GM19455 (cell line): ENCODE measurements at regions not wholly inside any gene's neighbourhood (a gene's known extent, or its start where the extent isn't known, plus 50 kb on each side); places are given as distances from the start of the nearest gene placed in this dataset.

Source experiments
- ATAC-seq: cut with Tn5 transposase; IDR thresholded peaks from one replicate; pipeline ENCODE4 v1.9.1; 2021; ENCODE audit not compliant: unreplicated experiment

DNA sequence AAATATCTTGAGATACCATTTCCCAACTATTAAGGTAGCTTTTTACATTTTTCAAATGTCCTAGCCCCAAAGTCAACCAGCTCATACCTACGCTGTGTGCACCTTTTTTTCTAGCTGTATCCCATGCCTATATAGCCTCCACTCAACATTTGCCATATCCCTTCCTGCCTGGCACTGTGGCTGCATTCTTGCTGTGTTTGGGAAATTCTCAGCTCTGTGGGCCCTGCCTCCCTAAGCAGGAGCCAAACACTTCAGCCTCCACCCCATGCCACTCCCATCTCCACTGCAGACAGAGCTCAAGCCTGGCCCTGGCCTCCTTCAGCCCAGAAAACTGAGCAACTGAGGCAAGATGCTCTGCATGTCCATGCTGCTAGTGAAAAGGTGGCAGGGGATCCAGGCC, 141.3 kb downstream of the RAB11FIP2 start:
- no peak for ATAC-seq

GRCh38 chr10:117911684-117912083, 135.1 kb downstream of the RAB11FIP2 start:
- ATAC-seq = no peak

DNA sequence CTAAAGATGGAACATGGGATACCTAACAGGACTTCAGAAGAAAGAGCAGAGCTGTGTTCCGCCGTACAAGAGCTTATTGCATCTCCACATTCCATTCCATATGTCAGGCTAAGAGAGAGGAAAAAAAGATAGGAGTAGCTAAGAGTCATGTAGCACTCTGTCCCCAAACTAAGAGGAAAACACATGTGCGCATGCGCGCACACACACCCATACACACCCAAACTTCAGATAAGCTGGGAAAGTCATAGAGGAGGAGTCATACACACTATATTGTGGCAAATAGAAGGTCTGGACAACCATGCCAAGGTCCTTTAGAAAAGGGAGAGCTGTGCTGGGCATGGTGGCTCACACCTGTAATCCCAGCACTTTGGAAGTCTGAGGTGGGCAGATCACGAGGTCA, 132.4 kb downstream of the RAB11FIP2 start:
- no peak for ATAC-seq

DNA sequence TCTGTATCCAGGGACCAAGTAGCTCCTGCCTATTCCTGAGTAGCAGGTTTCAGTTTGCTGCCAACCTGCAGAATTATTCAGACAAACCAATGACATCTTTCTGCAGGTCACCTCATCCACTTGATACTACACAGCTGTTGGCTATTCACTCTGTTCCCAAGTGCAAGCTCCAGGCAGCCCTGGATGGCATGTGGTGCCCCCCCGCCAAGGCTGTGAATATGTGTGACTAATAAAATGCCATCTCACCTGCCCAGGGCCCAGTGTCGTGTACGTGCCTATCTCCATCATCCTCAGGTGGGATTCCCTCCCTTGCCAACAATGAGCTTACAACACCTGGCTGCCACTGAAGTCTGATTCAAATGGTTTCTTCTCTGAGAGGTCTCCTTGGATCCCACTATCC, 125.8 kb downstream of the RAB11FIP2 start:
- ATAC-seq = no peak

DNA sequence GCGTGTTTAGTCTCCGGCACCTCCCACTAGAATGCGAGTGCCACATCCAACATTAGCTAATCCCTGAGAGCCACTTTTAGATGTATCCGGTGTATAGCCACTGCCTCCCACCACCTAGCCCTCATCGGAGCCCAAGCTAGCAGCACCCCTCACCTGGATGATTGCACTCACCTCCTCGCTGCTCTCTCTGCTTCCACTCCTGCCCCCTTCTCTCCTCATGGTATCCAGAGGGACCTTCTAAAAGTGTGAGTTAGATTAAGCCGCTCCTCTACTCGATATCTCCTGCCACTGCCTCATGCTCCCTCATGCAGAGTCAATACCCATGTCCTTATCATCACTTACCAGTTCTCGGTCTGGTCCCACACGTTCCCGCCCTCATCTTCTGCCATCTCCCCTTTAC, 125.3 kb downstream of the RAB11FIP2 start:
- ATAC-seq = no peak

- ATAC-seq = no peak
These were observed 121.9 kb downstream of the RAB11FIP2 start for GRCh38 chr10:117924820-117925219.

- ATAC-seq = no peak
These were observed 121.4 kb downstream of the RAB11FIP2 start for GRCh38 chr10:117925369-117925768.

GRCh38 chr10:117926491-117926890, 120.2 kb downstream of the RAB11FIP2 start:
- ATAC-seq = no peak

DNA sequence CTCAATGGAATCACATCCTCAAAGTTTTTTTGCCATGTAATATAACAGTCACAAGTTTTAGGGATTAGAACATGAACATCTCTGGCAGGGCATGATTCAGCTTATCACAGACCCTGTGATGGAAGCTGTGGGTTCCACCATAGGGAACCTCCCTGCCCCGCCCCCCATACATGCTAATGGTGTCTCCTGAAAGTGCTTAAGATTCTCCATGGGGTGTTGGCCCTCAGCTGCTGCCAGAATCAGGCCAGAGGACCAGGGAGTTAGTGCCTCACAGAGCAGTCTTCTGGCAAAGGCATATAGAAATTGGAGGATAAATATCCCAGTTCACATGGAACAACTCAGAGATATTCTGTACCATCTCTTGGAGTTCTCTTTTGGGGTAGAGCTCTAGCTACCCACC, 119.4 kb downstream of the RAB11FIP2 start:
- no peak for ATAC-seq

GRCh38 chr10:117927871-117928270, 118.9 kb downstream of the RAB11FIP2 start:
- ATAC-seq = no peak

DNA sequence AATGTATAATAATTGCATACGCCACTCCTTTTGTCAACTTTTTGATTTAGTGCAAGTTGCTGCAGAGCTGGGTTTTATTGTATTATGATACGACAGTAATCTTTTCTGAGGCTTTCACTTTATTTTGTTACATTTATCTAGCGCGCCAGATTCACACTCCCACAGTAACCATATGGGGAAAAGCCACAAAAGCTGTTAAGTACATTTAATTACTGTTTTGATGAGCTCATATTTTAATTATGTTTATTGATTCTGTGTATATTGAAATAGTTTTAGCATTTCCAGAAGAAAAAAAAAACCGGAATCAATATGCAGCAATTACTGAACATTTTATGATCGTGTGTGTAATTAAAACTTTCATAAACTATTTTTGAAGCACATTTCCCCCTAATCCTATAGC, 118.5 kb downstream of the RAB11FIP2 start:
- ATAC-seq = no peak

DNA sequence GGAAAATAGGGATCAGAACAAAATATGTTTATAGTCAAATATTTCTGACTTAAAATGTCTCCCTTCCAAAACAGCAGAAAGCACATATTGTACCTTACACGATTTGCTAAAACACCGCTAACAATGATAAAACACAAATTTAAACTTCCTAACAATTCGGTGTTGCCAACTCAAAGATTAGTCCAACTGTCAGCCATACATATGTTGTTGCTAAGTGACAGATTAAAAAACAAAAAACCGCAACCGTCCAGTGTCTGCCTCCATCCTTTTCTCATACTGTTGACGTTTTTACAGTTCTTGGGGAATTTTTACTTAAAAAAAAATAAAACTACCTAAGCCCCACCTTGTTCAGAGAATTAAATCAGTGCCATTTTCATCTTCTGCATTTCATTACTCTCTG, 118.0 kb downstream of the RAB11FIP2 start:
- ATAC-seq = no peak

GRCh38 chr10:117929327-117930067, 117.2 kb downstream of the RAB11FIP2 start:
- no peak for ATAC-seq

DNA sequence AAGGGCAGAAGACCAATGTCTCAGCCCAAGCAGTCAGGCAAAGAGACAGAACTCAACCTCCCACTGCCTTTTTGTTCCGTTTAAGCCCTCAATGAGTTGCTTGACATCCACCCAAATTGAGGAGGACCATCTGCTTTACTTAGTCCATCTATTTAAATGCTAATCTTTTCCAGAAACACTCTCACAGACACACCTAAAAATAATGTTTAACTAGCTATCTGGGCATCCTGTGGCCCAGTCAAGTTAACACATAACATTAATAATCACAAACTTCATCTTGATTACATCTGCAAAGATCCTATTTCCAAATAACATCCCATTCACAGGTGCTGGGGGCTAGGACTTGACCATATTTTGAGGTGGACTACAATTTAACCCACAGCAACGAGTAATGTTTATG, 115.7 kb downstream of the RAB11FIP2 start:
- ATAC-seq = no peak

- ATAC-seq = no peak
These were observed 113.7 kb downstream of the RAB11FIP2 start for GRCh38 chr10:117933036-117933435.

GRCh38 chr10:117934477-117934876, 112.3 kb downstream of the RAB11FIP2 start:
- ATAC-seq = no peak

DNA sequence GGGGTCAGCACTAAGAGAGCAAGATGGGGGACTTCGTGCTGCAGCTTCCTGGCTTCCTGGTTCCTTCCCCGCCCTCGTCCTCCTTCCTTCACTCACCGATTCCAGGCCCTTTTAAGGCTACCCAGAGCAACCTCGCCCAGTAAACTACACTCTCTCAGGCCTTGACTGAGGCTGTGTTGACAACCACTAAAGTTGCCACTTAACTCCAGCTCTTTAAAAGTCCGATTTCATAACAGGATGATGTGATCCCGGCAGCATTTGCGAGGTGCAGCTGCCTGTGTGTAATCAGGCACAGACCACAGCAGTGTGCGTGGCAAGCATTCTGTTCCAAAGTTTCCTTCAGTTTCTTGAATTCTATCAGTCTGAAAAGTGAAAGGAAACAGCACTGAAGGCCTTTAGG, 110.6 kb downstream of the RAB11FIP2 start:
- ATAC-seq = no peak

- no peak for ATAC-seq
These were observed 110.2 kb downstream of the RAB11FIP2 start for GRCh38 chr10:117936566-117936965.

DNA sequence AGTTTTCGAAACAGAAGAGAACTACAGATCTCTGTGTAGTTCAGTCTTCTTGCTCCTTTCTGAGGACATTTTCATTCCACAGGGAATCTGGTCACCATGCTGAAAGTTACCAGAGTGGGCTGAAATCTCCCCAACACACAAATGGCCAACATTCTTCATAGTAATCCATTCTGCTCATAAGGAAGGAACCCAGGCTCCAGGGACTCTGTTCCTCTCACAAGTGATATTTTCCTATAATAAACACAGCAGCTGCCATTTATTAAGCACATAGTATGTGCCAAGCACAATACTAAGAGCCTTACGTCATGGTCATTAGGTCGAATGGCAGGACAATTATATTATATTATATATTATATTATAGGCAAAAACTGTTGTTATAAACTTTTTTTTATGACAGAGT, 109.8 kb downstream of the RAB11FIP2 start:
- no peak for ATAC-seq

- ATAC-seq = no peak
These were observed 108.6 kb downstream of the RAB11FIP2 start for GRCh38 chr10:117938104-117938503.

GRCh38 chr10:117942226-117942625, 104.5 kb downstream of the RAB11FIP2 start:
- no peak for ATAC-seq

DNA sequence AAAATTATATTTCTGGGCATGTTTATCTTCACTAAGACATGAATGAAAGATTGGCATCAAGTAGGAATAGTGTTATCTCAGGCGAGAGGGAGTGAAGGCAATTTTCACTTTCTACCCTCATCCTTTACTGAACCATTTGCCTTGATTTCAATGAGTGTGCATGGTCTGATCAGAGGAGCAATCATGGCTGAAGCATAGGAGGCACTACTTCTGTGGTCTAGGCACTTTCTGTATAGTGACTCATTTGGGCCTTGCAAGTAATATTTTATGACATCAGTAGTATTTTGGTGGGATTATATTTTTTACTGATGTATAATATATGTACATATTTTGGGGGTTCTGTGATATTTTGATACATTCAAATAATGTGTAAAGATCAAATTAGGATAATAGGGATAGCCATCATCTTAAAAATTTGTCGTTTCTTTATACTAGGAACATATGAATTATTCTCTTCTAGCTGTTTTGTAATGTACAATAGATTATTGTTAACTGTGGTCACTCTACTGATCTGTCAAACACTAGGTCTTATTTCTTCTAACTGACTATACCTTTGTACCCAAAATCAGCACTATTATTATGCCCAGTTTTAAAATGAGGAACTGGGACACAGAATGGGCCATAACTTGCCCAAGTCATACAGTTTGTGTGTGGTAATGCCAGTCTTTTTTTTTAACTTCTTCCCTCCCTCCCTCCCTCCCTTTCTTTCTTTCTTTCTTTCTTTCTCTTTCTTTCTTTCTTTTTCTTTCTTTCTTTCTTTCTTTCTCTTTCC, 101.9 kb downstream of the RAB11FIP2 start:
- ATAC-seq = no peak

DNA sequence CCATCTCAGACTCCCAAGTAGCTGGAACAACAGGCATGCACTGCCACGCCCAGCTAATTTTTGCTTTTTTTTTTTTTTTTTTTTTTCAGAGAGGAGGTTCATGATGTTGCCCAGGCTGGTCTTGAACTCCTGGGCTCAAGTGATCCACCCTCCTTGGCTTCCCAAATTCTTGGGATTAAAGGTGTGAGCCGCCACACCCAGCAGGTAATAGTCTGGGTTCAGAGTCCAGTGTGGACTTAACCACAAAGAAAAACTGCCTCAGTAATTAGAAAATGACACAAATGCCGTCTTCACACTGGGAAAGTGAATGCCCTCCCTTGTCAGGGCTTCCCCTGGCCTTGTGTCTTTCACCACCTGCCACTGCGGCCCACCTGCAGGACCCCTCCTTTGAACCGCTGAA, 101.1 kb downstream of the RAB11FIP2 start:
- no peak for ATAC-seq
